HG02840 (cell line): ENCODE measurements at regions not wholly inside any gene's neighbourhood (a gene's known extent, or its start where the extent isn't known, plus 50 kb on each side); places are given as distances from the start of the nearest gene placed in this dataset.
"Not testable (repeated sequence)": the region's sequence is repeated elsewhere in the genome, so short reads cannot be mapped to it uniquely, and the experiment has no call there.

Experiments used
- ATAC-seq: cut with Tn5 transposase; IDR thresholded peaks from one replicate; pipeline ENCODE4 v1.9.1; 2021; ENCODE audit warnings: mild to moderate bottlenecking, moderate library complexity, moderate number of reproducible peaks; ENCODE audit not compliant: unreplicated experiment, low FRiP score

DNA sequence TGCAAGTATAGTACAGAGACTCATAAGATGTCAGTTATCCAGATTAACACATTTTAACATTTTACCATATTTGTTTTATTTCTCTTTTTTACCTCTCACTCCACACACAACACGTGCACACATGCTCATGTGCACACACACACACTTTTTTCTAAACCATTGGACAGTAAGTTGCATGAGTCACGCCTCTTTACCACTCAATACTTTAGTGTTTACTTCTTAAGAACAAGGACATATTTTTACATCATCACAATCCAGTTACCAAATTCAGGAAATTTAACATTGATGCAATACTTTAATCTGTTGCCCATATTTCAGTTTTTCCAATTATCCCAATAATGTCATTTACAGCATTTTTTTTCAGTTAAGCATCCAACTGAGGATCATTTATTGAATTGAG, 109.0 kb downstream of the RIN2 start:
- no peak for ATAC-seq

DNA sequence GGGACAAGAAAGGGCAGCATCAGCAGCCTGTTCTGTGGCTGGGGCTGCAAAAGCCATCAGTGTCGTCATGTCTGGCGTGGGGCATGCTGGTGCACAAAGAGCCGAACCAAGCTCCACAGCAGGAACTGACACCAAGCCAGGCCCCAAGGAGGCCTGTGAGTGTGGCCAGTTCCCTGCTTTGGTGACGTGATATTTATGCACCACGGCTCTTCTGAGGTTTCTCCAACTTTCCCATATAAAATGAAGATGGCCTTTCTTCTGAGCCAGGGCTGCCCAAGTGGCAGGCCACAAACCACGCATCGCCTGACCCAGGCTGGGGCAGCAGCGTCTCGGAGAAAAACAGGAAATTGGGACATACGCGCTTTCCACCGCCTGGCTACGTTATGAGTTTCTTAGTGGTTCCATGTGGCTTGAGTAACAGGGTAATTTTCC, 109.9 kb downstream of the RIN2 start:
- no peak for ATAC-seq

DNA sequence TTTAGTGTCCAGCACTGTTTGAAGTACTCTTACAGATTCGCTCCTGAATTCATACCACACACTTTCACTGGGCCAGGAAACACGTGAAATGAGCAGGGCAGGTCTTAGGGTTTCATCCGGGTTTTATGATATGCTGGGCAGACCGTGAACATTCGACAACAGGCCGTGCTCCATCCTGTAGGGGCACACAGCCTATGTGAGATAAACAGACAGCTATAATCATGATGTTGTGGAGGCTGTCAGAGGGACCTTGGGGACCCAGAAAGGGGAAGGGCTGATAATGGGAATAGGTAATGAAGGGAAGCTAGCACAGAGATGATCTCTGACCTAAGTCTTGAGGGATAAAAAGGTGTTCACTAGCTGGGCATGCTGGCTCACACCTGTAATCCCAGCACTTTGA, 110.4 kb downstream of the RIN2 start:
- ATAC-seq = no peak

DNA sequence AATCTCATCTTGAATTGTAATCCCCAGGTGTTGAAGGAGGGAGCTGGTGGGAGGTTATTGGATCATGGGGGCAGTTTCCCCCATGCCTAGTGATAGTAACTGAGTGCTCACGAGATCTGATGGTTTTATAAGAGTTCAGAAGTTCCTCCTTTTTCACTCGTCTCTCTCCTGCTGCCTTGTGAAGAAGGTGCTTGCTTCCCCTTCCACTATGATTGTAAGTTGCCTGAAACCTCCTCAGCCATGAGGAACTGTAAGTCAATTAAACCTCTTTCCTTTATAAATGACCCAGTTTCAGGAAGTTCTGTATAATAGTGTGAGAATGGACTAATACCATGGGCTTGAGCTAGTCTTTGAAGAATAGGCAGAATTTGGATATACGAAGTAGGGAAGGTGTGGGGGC, 113.9 kb downstream of the RIN2 start:
- no peak for ATAC-seq

DNA sequence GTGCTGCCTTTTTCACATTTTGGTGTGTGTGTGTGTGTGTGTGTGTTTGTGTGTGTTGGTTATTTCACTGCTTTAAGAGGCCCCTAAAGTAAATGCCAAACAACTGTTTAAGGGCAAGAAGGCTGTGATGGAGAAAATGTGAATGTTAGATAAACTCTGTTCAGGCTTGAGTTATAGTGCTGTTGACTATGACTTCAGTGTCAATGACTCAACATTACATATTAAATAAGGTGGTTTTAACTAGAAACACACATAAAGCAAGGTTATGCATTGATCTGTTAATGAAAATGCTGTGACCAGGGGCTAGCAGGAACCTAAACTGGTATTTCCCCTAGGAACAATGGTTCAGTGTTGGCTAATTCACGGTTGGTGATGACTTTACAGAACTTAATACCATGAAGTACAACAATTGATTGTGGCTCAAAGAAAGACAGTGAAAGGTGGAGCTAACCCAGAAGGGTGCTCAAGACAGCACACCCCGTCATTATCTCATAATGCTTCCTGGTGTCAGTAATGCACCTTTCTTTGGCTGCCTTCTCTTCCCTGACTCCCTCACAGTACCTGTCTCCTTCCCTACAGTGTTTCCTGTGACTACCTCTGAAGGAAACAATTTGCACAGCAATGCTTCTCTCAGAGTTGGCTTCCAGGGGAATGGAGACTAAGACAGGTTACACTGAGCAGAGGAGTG, 116.1 kb downstream of the RIN2 start:
- ATAC-seq = no peak

DNA sequence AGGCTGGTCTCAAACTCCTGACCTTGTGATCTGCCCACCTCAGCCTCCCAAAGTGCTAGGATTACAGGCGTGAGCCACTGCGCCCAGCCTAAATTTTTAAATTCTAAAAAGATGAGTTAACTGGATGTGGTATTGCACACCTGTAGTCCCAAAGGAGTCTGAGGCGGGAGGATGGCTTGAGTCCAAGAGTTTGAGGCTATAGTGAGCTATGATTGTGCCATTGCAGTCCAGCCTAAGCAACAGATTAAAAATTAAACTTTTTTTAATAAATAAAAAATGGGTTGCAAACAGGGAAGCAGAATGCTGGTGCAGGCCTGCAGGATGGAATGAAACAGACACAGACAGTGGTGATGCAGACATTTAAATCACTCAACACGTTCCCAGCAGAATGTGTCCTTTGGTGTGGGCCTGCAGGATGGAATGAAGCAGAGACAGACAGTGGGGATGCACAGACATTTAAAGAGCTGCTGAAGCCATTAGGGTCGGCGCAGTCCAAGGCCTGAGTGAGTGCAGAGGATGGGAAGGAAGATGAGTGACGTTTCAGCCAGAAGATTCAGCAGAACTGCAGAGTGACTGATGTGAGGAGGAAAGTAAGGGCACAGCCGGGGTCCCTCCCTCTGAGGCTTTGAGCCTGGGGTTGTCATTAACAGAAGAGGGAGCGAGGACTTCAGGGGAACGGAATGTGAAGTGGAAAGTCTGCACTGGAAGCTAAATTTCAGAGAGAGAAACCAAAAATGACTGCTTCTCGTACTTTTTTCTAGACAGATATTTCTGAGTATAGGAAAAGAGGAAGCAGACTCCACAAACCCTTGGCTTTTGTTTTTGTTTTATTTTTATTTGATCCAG, 117.5 kb downstream of the RIN2 start:
- ATAC-seq = no peak

DNA sequence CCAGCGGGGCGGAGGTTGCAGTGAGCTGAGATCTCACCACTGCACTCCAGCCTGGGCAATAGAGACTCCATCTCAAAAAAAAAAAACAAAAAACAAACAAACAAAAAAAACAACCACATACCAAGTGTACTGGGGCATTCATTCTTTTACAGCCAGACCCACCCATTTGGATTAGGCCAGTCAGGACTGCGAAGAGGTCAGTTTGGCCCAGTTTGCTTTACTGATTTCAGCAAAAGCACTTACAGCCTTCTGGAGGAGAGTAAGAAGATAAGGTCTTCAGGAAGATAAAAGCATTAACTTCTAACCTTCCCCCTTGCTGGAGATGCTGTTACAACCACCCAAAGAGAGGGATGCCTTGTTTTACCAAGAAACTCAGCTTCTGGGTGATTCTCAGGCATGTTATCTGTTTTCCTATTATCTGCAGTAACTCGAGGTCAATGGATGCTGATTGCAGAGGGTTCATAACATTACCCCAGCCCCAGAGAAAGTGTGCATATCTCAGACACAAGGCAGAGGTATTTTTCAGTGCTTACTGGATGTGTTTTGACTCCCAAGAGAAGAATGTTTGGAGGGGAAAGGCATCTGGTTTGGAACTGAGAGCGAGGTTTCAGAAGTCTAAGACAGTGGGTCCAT, 118.9 kb downstream of the RIN2 start:
- ATAC-seq = no peak

DNA sequence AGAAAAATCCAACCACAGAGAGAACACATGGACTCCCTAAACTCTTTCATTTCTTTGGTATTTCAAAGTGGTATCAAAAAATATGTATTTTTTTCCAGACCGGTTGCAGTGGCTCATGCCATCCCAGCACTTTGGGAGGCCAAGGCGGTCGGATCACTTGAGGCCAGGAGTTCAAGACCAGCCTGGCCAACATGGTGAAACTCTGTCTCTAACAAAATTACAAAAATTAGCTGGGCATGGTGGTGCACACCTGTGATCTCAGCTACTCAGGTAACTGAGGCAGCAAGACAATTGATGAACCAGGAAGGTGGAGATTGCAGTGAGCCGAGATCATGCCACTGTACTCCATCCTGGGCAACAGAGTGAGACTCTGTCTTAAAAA, 121.8 kb downstream of the RIN2 start:
- ATAC-seq = not testable (repeated sequence)

DNA sequence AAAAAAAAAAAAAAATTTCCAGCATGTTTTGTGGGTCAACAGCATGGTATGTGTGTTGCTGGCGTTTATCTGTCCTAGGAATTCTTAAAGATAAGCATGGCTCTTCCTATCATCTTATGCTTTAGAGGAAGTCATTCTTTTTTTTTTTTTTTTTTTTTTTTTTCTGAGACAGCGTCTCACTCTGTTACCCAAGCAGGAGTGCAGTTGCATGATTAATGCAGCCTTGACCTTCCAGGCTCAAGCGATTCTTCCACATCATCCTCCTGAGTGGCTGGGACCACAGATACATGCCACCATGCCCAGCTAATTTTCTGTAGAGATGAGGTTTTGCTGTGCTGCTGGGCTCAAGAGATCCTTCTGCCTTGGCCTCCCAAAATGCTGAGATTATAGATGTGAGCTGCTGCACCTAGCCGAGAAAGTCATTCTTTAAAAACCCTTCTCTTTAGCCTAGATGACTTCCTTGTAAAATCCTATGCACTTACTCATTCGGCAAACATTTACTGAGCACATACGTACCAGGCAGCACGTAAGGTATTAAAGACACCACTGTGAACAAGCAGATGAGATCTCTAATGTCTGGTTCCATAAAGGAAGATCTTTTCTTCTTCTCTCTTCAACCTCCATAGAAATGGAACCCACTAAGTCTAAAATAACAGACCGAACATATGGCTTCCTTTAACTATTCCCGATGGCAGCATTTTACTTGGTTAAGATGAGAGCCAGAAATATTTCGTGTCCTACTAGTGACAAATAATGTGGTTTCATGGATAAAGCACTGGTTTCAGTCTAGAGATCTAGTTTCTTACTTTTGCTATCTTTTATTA, 122.4 kb downstream of the RIN2 start:
- no peak for ATAC-seq

DNA sequence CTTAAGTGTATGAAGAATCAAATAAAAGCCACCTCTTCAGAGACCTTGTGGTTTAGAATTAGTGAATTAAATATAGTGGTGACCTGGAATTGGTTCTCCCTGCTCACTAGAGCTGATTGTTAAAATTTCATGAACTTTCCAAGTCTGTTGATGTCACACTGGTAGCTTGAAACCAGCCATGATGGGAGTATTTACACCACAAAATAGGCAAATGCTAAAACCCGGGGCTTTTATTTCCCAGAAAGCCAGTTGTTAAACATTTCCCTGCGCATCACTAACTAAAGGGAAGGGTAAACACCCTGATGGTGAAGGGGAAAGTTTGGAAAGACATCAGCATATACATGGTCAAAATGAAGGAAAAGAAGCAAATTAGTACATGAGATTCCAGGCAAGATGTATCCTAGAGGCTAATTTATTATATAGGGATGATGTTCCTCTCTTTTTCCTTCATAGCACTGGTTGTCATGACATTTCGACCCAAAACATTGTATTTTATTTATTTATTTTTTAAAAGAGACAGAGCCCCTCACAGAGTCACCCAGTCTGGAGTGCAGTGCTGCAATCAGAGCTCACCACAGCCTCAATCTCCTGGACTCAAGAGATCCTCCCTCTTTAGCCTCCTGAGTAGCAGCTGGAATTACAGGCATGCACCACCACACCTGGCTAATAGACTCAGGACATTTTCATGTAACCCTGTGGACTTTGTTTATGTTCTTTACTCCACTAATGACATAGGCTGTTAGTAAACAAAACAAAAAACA, 123.2 kb downstream of the RIN2 start:
- no peak for ATAC-seq

DNA sequence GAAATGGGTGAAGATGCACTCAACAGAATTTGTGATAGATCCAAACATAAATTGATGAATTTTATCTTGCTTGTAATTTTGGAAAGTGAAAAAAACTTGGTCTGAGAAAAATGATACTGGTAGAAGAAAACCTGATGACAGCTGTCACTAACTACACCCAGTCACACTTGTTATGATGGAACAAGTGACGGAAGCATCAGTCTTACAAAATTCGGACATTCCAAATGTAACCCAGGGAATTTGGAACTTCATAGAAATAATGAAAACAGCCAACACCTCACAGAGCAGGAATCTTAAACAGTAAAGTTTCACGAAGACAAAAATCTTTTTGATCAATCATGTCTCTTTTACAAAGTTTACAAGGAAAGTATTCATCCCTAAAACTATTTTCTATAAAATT, 123.9 kb downstream of the RIN2 start:
- ATAC-seq = no peak

DNA sequence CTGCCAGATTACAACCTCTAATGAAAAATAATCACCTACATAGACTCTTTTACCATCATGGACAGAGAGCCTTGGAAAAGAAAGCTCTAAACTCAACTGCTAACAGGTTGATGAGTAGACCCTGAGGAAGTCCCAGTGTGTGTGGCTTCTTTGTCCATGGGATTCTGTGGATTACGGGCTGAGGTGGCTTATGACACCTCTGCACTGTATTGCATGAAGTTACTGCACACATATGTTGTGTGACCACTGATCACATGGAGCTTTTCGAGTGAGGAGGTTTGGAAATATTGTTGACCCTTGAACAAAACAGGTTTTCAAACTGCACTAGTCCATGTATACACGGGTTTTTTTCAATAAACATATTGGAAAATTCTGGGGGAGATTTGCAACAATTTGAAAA, 124.4 kb downstream of the RIN2 start:
- no peak for ATAC-seq

DNA sequence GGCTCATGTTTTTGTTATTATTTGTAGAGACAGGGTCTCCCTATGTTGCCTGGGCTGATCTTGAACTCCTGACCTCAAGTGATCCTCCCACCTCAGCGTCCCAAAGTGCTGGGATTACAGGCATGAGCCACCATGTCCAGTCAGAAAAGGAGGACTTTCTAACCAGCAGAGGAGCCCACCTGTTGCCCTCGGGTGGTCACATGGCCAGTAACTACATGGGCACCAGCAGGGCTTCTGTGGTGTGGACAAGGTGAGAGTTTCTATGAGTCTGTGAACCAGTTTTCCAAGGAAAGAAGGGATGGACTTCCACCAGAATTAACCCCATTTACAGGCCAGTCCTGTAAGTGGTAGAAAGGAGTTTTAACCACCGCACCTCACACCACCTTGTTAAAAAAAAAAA, 125.4 kb downstream of the RIN2 start:
- ATAC-seq = no peak

DNA sequence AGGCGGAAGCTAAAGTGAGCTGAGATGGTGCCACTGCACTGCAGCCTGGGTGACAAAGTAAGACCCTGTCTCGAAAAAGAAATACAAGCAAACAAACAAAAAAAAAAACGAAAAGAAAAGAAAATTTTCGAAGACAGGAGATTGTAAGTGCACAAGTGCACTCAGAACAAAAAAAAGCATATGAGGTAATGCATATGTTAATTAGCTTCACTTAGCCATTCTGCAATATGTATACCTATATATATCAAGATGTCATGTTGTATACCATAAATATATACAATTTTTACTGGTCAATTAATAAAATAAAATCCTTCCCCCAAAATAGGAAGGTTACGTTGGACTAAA, 127.5 kb downstream of the RIN2 start:
- no peak for ATAC-seq

DNA sequence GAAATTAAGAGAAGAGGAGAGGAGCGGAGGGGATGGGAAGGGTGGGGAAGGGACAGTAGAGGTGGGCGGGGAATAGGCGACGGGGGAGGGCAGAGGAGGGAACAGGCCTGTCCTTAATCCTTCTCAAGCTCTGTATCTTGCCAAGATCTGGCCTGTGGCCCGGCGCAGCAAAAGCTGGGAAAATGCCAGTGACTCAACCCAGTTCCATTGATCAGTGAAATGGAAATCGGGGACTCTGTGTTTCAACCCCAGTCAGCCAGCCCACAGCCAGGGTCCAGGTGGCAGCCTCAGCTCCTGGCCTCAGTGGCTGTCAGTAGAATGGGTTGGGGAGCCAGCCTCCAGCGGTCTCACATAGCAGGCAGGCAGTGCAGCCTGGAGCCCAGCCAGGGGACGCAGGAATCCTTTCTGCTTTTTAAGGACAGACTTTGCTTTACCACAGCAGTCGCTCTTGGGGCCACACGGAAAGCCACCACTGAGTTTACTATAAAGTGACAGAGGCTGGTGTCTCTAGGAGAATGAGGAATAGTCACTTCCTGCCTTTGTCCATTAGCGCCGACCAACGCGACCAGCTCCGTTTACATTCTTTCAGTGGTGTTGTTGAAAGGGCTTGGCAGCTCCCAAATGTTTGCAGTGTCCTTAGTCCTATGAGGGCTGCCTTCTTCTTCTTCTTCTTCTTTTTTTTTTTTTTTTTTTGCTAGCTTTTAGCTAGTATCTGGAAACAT, 128.0 kb downstream of the RIN2 start:
- no peak for ATAC-seq

DNA sequence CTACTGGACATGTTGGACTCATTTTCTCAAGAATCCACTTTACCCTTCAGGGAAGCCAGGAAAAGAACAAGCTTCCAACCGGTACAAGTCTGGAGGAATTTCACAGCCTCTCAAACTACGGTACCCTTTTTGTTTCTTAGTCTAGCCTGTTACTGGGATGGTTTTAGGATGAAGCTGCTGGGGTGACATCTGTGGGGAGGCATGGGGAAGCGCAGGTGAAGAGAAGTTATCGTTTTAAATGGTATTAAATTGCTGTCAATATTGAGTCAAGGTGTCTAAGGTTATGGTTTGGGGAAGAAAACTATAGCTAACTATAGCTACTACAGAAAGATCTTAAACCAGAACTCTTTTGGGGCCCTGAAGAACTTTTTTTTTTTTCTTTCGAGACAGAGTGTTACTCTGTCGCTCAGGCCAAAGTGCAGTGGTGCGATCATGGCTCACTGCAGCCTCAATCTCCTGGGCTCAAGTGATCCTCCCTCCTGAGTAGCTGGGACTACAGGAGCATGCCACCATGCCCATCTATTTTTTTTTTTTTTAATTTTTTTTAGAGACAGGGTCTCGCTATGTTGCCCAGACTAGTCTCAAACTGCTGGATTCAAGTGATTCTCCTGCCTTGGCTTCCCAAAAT, 128.7 kb downstream of the RIN2 start:
- no peak for ATAC-seq

DNA sequence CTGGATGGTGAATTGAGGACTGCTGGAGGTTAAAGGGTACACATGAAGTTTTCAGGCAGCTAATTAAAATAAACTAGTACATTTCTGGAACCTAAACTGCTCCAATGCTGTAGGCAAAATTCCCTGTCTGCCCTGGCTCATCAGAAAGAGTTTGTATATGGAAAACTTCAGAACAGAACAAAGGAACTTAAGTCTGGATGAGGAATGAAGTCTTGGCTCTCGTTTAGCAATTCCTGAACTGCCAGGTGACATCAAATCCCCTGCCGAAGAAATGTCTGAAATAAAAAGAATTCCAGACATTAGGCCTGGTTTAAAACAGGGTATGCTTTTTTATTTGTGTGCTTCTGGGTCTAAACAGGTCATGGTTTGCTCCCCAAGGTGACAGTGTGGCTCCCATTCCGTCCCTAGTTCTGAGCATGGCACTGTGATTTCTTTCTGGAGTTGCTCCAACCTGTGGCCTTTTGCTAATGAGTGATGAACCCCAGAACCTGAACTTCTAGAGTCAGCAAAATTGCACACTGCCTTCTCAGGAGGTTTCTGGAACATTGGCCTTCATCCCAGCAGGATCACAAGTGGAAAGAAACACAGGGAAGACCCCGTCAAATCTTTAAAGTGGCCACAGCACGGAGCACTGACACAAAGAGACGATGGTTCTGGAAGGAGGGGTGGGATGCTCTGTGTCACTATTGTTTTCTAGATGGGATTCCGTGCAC, 129.4 kb upstream of the NAA20 start:
- ATAC-seq = no peak

DNA sequence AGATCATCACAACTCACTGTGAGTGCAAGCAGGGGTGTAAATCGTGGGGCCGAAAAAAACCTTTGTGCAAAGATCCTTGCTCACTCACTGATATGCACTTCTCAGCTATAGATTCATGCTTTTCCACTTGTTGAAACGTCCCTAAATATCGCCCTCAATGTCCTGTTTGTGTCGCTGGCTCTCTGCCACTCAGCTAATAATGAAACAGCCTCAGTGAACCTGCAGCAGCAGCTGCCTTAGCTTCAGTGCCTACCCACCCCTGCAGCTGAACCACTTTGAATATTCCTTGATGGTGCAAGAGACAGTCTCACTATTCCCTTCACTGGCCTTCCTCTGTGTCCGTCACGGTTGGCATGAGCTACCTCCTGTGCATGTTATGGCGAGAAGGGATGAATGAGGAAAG, 128.9 kb upstream of the NAA20 start:
- ATAC-seq = no peak
